ENCODE measurements at regions not wholly inside any gene's neighbourhood (a gene's known extent, or its start where the extent isn't known, plus 50 kb on each side); places are given as distances from the start of the nearest gene placed in this dataset.

DNA sequence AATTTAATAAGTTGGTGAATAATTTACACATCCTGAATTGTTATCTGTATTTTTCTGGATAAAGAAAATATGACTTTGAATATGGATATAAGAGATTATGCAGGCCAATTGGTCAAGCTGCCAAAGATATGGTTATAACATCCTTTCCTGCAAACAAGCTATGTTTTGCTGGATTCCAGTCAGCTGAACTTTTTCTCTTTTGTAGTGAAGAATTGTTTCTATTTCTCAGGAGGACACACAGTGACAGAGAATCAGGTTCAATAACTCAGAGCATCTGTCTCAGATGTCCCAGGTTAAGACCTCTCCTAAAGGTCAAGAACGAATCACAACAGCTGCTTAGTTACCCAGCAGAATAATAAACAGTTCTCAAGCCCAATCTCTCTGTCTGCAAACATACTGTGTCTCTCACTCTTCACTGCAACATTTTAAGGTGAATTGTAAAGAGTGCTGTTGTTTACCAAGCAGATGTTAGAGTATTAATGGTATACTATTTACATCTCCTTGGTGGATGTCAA is 189.5 kb upstream of the ANKRD50 start:
- TF ChIP-seq POLR2A (IDR thresholded peaks at IDR 0.05; ENCODE audit: low read length) (no peak), GATA1 (IDR thresholded peaks at IDR 0.05; ENCODE audit: low read depth, low read length) (no peak)

Data from erythroblast (primary cell).